ENCODE measurements at regions not wholly inside any gene's neighbourhood (a gene's known extent, or its start where the extent isn't known, plus 50 kb on each side); places are given as distances from the start of the nearest gene placed in this dataset.

DNA sequence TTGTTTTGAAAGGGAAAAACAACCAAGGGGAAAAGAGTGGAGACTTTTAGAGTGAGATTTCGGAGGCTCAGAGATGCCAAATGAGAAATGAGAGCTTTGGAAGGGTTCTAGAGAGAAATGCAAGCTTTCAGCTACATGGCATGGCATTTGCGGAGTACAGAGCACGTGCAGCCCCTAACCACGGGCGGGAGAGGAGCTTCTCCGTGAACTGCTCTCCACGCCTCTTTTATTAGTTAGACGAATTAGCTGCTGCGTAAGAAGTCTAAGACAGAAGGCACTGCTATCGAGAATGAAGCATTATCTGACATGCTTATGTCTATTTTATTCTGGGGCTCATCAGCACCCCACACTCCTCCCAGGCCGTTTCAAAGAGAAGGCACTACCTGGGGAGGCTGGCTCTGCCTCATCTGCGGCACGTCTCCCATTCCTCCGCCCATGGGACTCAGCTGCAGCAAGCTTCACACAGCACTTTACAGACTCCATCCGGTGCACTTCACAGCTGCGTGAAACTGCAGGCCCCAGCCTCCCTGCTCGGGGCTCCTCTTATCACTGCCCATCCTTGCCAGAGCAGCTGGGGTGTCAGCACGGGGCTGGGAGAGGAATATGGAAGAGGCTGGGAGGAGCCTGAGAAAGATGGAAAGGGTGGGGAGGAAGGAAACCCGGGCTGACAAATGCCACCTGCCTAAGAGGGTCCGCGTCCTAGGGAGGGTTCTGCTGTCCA lies 207.3 kb upstream of the APCDD1 start:
- no peak for DNase-seq (ENCODE audit: low spot score in 2 of 2)
- H3K27ac ChIP-seq = no peak overlapping the region
- TF ChIP-seq, protein P1, sequence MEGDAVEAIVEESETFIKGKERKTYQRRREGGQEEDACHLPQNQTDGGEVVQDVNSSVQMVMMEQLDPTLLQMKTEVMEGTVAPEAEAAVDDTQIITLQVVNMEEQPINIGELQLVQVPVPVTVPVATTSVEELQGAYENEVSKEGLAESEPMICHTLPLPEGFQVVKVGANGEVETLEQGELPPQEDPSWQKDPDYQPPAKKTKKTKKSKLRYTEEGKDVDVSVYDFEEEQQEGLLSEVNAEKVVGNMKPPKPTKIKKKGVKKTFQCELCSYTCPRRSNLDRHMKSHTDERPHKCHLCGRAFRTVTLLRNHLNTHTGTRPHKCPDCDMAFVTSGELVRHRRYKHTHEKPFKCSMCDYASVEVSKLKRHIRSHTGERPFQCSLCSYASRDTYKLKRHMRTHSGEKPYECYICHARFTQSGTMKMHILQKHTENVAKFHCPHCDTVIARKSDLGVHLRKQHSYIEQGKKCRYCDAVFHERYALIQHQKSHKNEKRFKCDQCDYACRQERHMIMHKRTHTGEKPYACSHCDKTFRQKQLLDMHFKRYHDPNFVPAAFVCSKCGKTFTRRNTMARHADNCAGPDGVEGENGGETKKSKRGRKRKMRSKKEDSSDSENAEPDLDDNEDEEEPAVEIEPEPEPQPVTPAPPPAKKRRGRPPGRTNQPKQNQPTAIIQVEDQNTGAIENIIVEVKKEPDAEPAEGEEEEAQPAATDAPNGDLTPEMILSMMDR (IDR thresholded peaks at IDR 0.05) = no peak
- TF ChIP-seq POLR2A (IDR thresholded peaks at IDR 0.05) (no peak), POLR2AphosphoS5 (IDR thresholded peaks at IDR 0.05) (no peak)
- H3K36me3 ChIP-seq = no peaks in the 10 kb centered on the region
- H3K27me3 ChIP-seq = no peaks in the 10 kb centered on the region
- H3K4me3 ChIP-seq = no peak overlapping the region
- H3K9me3 ChIP-seq = no peaks in the 10 kb centered on the region
- no peaks in the 10 kb centered on the region for H3K4me1 ChIP-seq
- intact Hi-C loops (cut with DNase I; ENCODE audit: low total_unique reads) = loop anchor here (5.0 kb wide), 1 partner anchor 1065 kb away; no protein-coding TSS in a partner anchor

DNA sequence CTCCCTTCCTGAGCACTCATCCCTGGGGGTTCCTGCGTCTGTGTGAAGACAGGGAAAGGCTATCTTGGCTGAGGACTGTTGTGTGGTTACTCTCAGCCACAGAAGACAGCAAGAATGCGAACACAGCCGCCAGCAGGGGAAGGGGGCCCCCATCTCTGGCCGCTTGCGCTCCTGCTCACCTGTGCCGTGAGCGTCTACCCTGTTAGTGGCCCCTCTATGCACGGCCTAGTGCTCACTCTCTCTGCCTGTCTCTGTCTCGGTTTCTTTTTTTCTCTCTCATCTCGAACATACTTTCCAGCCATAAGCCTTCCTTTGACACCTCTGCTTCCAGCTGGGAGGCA lies 206.7 kb upstream of the APCDD1 start:
- intact Hi-C loops (cut with DNase I; ENCODE audit: low total_unique reads) = loop anchor here (5.0 kb wide), 1 partner anchor 1065 kb away; no protein-coding TSS in a partner anchor
- no peak overlapping the region for H3K27ac ChIP-seq

DNA sequence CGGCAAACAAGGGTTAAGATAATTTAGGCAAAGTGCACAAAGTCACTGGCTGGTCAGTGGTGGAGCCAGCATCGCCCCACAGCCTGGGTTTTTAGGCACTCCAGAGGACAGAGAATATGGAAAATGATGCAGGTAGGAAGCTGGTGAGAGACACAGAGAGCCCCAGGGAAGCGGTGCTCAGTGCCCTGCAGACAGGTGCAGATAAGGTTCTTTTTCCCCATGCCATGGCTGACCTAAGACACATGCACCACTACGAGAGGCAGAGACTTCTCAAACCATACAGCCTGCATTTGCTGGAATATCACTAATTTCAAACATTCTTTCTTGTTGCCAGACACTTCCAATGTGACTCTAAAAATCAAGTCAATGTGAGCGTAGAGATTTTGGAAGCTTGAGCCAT lies 205.7 kb upstream of the APCDD1 start:
- Histone ChIP-seq H3K4me3 (no peak overlapping the region), H3K27me3 (no peaks in the 10 kb centered on the region), H3K36me3 (no peaks in the 10 kb centered on the region), H3K4me1 (no peaks in the 10 kb centered on the region), H3K27ac (no peak overlapping the region), H3K9me3 (no peaks in the 10 kb centered on the region)
- DNase-seq (ENCODE audit: low spot score in 2 of 2) = no peak
- intact Hi-C loops (cut with DNase I; ENCODE audit: low total_unique reads) = loop anchor here (5.0 kb wide), 1 partner anchor 1064 kb away; no protein-coding TSS in a partner anchor
- TF ChIP-seq, protein P1 (IDR thresholded peaks at IDR 0.05) = no peak
- TF ChIP-seq POLR2A (IDR thresholded peaks at IDR 0.05) (no peak), POLR2AphosphoS5 (IDR thresholded peaks at IDR 0.05) (no peak)

More for the DNA sequence above, 206.7 kb upstream of the APCDD1 start:
- no peak for DNase-seq (ENCODE audit: low spot score in 2 of 2)
- Histone ChIP-seq H3K36me3 (no peaks in the 10 kb centered on the region), H3K4me1 (no peaks in the 10 kb centered on the region), H3K9me3 (no peaks in the 10 kb centered on the region), H3K27me3 (no peaks in the 10 kb centered on the region), H3K4me3 (no peak overlapping the region)
- no peak for TF ChIP-seq POLR2AphosphoS5 (IDR thresholded peaks at IDR 0.05)
- TF ChIP-seq POLR2A (IDR thresholded peaks at IDR 0.05) = no peak
- TF ChIP-seq, protein P1 (IDR thresholded peaks at IDR 0.05) = no peak

DNA sequence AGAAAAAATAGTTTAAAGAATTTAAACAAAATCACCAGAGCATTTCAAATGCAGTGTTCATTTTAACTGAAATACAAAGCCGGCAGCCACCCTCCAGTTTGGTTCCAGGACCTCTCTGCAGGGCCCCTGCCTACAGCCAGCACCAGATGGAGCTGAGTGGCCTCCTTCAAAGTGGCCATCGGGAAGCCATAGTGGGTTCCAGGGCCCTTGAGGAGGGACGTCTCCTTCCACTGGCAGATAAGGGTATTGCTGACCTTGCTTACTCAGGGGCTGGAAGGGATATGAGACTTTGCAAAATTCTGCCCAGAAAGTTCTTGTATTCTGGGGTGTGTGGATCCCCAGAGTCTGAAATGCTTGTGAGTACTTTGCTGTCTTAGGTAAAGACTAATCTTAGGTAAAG lies 205.2 kb upstream of the APCDD1 start:
- H3K27ac ChIP-seq = no peak overlapping the region
- no peaks in the 10 kb centered on the region for H3K36me3 ChIP-seq
- no peak for DNase-seq (ENCODE audit: low spot score in 2 of 2)
- no peak overlapping the region for H3K4me3 ChIP-seq
- no peaks in the 10 kb centered on the region for H3K27me3 ChIP-seq
- TF ChIP-seq, protein P1 (IDR thresholded peaks at IDR 0.05) = no peak
- TF ChIP-seq POLR2AphosphoS5 (IDR thresholded peaks at IDR 0.05) (no peak), POLR2A (IDR thresholded peaks at IDR 0.05) (no peak)
- no peaks in the 10 kb centered on the region for H3K4me1 ChIP-seq
- no peaks in the 10 kb centered on the region for H3K9me3 ChIP-seq
- intact Hi-C loops (cut with DNase I; ENCODE audit: low total_unique reads) = loop anchor here (5.0 kb wide), 1 partner anchor 1063 kb away; no protein-coding TSS in a partner anchor

DNA sequence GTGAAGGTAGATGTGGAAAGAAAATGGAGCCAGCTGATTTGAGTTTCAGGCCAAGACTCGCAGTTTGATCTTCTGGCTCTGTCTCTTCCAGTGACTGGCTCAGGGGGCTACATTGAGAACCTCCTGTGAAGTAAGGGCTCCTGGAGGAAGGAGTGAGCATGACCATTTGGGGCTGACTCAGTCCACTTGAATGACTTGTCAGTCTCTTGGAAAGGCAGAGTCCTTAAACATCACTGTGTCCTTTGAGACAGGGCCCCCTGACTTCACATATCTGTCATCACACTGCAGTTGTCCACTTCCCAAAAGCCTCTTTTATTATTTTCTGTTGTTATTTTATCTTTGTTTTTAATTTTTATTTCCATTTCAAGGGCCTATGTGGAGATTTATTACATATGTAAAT lies 204.6 kb upstream of the APCDD1 start:
- Histone ChIP-seq H3K4me3 (no peak overlapping the region), H3K27ac (no peak overlapping the region), H3K4me1 (no peaks in the 10 kb centered on the region), H3K36me3 (no peaks in the 10 kb centered on the region), H3K27me3 (no peaks in the 10 kb centered on the region), H3K9me3 (no peaks in the 10 kb centered on the region)
- TF ChIP-seq POLR2AphosphoS5 (IDR thresholded peaks at IDR 0.05) (no peak), POLR2A (IDR thresholded peaks at IDR 0.05) (no peak)
- TF ChIP-seq, protein P1 (IDR thresholded peaks at IDR 0.05) = no peak
- no peak for DNase-seq (ENCODE audit: low spot score in 2 of 2)
- intact Hi-C loops (cut with DNase I; ENCODE audit: low total_unique reads) = loop anchor here (5.0 kb wide), 1 partner anchor 1062 kb away; no protein-coding TSS in a partner anchor

Data from breast epithelium (tissue), 4 donors.